ENCODE measurements at regions not wholly inside any gene's neighbourhood (a gene's known extent, or its start where the extent isn't known, plus 50 kb on each side); places are given as distances from the start of the nearest gene placed in this dataset.

GRCh38 chr2:154537024-154537423 is 161.5 kb upstream of the KCNJ3 start:
- no peak for TF ChIP-seq ZFX (IDR thresholded peaks at IDR 0.05; ENCODE audit: borderline replicate concordance)
- TF ChIP-seq, protein P1, sequence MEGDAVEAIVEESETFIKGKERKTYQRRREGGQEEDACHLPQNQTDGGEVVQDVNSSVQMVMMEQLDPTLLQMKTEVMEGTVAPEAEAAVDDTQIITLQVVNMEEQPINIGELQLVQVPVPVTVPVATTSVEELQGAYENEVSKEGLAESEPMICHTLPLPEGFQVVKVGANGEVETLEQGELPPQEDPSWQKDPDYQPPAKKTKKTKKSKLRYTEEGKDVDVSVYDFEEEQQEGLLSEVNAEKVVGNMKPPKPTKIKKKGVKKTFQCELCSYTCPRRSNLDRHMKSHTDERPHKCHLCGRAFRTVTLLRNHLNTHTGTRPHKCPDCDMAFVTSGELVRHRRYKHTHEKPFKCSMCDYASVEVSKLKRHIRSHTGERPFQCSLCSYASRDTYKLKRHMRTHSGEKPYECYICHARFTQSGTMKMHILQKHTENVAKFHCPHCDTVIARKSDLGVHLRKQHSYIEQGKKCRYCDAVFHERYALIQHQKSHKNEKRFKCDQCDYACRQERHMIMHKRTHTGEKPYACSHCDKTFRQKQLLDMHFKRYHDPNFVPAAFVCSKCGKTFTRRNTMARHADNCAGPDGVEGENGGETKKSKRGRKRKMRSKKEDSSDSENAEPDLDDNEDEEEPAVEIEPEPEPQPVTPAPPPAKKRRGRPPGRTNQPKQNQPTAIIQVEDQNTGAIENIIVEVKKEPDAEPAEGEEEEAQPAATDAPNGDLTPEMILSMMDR (IDR thresholded peaks at IDR 0.05), result no peak
- no peak overlapping the region for H3K27ac ChIP-seq

DNA sequence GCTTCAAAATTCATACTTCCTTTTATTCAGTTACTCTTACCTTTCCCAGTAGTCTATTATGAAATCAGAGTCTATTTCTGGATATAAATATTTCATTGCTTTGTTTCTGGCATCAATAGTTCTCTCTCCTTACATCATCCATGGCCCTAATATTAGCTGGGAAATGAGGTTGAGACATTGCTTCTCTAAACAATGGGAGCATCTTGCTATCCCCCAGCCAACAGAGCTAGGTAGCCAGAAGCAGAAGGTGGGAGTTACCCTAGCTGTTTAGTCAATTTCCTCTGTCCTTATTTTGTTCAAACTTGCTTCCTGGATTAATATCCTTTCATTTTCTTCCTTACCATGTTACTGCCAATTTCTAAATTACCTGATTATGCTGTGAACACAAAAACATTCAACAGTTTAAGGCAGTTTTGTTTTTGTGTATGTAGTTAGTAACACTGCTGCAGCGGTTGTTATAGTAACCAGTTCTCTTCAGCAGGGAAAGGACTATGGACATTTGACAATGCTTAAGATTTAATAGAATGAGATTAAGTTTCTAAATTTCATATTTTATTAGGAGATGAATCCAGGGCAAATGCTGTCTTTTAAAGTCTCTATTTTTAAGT is 160.5 kb upstream of the KCNJ3 start:
- no peak overlapping the region for H3K27ac ChIP-seq
- TF ChIP-seq, protein P1 (IDR thresholded peaks at IDR 0.05), result no peak
- no peak for TF ChIP-seq ZFX (IDR thresholded peaks at IDR 0.05; ENCODE audit: borderline replicate concordance)

- H3K27ac ChIP-seq, result no peak overlapping the region
- TF ChIP-seq, protein P1 (IDR thresholded peaks at IDR 0.05), result no peak
- TF ChIP-seq ZFX (IDR thresholded peaks at IDR 0.05; ENCODE audit: borderline replicate concordance), result no peak
Measured at GRCh38 chr2:154546341-154546740, 152.2 kb upstream of the KCNJ3 start.

DNA sequence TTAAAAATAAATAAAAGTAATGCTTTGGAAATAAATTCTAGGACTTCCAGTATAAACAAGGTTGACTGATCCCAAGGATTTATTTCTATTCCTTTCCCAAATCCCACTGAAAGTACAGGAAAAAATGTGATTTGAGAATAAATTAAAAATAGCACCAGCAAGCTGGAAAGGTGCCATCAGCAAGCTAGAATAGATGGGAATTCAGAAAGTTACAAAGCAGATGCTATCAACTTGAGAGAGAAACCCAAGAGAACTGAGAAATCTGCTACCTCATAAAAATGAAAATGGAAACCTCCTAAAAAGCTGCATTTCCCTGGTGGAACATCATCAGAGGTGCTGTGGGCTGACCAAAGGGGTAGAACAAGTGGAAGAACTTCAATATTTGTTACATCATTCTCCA is 148.6 kb upstream of the KCNJ3 start:
- H3K27ac ChIP-seq, result no peak overlapping the region
- no peak for TF ChIP-seq ZFX (IDR thresholded peaks at IDR 0.05; ENCODE audit: borderline replicate concordance)
- TF ChIP-seq, protein P1 (IDR thresholded peaks at IDR 0.05), result no peak

- TF ChIP-seq, protein P1 (IDR thresholded peaks at IDR 0.05), result no peak
- TF ChIP-seq ZFX (IDR thresholded peaks at IDR 0.05; ENCODE audit: borderline replicate concordance), result no peak
- H3K27ac ChIP-seq, result no peak overlapping the region
Measured at GRCh38 chr2:154551649-154552048, 146.8 kb upstream of the KCNJ3 start.

- TF ChIP-seq, protein P1 (IDR thresholded peaks at IDR 0.05), result no peak
- no peak for TF ChIP-seq ZFX (IDR thresholded peaks at IDR 0.05; ENCODE audit: borderline replicate concordance)
- H3K27ac ChIP-seq, result no peak overlapping the region
Measured at GRCh38 chr2:154554046-154554445, 144.4 kb upstream of the KCNJ3 start.

GRCh38 chr2:154555710-154556109 is 142.8 kb upstream of the KCNJ3 start:
- no peak for TF ChIP-seq ZFX (IDR thresholded peaks at IDR 0.05; ENCODE audit: borderline replicate concordance)
- TF ChIP-seq, protein P1 (IDR thresholded peaks at IDR 0.05), result no peak
- H3K27ac ChIP-seq, result no peak overlapping the region
